AG20443 (cell line): ENCODE measurements at regions not wholly inside any gene's neighbourhood (a gene's known extent, or its start where the extent isn't known, plus 50 kb on each side); places are given as distances from the start of the nearest gene placed in this dataset.

Experiments used
- DNase-seq: peaks from one replicate; pipeline ENCODE4 v3.0.0; 2012; ENCODE audit warnings: low spot score, mixed read lengths

- DNase-seq: no peak
Observed at GRCh38 chr1:229111703-229112319, 159.1 kb upstream of the RAB4A start.

DNA sequence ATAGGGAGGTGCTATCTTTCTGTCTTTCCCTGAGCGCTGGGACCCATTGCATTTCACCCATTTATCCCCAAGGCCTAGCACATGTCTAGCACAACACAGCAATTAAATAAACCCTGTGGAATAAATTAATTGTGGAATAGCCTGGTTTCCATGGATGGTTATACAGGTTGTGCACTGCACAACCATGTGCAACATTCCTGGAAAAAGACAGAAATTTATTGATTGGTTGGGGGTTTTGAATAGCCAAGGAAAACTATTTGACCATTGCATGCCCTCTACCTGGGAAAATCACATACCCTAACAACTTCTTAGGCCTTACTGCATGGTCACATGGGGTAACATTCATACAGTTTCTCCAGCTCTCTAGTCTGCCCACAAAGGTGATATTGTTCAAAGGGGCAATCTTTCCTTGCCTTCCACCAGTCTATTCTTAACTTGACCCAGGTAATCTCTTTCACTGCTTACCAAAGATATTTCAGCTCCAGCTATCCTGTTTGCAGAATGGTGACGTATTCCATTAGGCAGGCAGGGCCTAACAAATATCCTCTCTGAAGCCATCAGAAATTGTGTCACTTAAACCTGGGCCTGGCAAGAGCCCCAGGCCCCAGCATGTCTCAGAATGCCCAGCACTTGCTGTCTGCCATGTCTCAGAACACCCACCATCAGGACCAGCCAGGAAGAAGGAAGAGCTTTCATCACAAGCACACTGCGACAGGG lies 157.9 kb upstream of the RAB4A start:
- no peak for DNase-seq

DNA sequence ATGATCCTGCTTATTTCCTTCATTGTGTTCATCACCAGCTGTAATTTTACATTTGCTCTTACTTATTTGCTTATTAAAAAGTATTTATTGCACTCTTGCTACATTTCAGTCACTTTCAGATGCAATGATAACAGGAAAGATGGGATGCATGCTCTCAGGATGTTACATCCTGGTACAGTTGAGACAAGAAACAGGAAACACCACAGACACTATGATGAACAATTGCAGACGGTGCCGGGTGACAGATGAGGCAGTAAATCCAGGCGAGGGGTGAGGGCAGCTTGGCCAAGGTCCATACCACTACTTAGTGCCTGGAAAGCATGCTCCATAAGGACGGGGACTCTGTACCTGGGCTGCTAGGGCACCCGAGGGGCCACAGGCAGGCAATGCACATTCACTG lies 156.6 kb upstream of the RAB4A start:
- DNase-seq: no peak

GRCh38 chr1:229114850-229115365 lies 156.0 kb upstream of the RAB4A start:
- DNase-seq: no peak

GRCh38 chr1:229116114-229116513 lies 154.8 kb upstream of the RAB4A start:
- DNase-seq: no peak

DNA sequence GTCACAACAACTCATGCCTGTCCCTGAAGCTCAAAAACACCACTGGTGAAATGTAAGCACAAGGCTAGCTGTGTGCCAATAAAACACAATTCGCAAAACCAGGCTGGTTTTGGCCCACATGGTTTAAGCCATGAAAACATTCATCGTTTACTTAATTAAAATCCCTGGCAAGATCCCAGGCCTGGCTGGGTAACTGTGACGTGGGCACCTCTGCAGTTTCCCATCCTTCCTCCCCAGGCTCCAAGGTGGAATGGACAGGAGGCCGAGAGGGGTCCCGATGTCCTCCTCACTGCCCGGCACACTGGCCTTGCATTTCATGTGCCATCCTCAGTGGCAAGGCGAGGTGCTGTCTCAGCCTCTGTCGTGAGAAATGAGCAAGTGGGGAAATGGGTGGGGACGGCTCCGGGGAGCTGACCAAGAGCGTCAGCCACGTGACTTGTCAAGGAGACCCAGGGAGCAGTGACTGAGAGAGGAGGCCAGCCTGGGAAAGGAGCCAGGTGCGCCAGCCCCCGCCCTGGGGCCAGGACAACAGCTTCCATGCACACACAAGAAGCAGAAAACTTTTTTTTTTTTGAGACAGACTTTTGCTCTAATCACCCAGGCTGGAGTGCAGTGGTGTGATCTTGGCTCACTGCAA lies 153.1 kb upstream of the RAB4A start:
- peak; percentile 62 for DNase-seq

- DNase-seq: no peak
Observed at GRCh38 chr1:229118477-229119061, 152.3 kb upstream of the RAB4A start.

DNA sequence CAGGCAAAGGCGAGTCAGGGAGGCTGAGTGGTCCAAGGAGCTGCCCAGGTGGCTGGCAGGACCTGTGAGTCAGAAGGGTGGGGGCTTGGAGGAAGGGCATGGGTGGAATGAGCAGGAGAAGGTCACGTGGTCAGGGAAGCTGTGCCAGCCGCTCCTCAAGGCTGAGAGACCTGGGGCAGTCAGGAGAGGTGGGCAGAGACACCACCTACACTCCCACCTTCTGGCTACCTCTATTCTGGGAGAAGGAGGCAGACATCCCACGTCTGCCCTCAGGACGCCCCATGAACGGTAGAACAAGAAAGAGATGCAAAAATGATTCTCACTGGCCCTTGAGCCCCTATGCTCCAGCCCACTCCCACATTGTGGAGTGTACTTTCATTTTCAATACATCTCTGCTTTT lies 151.8 kb upstream of the RAB4A start:
- DNase-seq: no peak

GRCh38 chr1:229119876-229120275 lies 151.0 kb upstream of the RAB4A start:
- DNase-seq: no peak

DNA sequence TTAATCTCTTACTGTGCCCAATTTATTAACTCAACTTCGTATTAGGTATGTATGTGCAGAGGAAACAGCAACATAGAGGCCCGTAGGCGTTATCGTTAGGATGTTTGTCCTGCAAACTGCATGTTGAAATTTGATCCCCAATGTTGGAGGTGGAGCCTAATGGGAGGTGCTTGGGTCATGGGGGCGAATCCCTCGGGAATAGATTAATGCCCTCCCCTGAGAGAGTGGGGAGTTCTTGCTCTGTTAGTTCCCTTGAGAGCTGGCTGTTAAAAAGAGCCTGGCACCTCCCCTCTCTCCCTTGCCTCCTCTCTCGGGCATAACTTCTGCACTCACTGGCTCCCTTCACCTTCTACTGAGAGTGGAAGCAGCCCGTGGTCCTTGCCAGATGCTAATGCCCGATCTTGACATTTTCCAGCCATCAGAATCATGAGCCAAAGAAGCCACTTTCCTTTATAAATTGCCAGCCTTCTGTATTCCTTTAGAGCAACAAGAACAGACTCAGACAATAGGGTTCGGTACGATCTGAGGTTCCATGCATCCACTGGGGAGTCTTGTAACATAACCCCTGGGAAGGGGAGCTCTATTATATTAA lies 149.0 kb upstream of the RAB4A start:
- no peak for DNase-seq

- DNase-seq: no peak
Observed at GRCh38 chr1:229122606-229123005, 148.3 kb upstream of the RAB4A start.

- no peak for DNase-seq
Observed at GRCh38 chr1:229124116-229124515, 146.8 kb upstream of the RAB4A start.

- no peak for DNase-seq
Observed at GRCh38 chr1:229124520-229125124, 146.3 kb upstream of the RAB4A start.

- DNase-seq: no peak
Observed at GRCh38 chr1:229127301-229127700, 143.6 kb upstream of the RAB4A start.

GRCh38 chr1:229128066-229128608 lies 142.8 kb upstream of the RAB4A start:
- no peak for DNase-seq

- DNase-seq: no peak
Observed at GRCh38 chr1:229129301-229130027, 141.4 kb upstream of the RAB4A start.

DNA sequence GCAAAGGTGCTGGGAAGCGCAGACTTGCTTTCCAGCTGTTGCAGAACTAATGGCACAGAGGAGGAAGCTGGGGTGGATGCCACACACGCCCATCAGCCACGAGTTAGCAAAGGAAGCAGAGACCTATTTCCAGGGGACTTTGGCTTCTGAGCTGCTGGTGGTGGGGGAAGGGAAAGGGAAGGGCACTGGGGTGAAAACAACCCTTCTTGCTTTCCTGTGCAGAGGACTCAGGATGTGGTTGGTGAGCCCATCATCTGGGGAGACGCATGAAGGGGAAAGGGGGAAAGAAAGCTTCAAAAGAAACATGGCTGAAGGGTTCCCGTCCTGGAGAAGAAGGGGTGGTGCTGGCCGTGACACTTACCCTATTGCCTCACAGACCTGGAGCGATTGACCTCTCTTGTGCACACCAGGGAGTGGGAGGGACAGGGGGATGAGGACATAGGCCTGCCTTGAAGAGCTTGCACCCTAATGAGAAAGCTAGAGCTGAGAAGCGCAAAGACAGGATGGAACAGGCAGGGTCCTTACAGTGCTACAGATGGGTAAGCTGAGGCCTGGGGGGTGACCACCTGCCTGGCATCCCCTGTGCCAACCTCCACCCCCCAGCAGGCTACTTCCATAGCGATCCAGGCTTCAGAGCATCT lies 140.8 kb upstream of the RAB4A start:
- no peak for DNase-seq

GRCh38 chr1:229131243-229132105 lies 139.4 kb upstream of the RAB4A start:
- no peak for DNase-seq

DNA sequence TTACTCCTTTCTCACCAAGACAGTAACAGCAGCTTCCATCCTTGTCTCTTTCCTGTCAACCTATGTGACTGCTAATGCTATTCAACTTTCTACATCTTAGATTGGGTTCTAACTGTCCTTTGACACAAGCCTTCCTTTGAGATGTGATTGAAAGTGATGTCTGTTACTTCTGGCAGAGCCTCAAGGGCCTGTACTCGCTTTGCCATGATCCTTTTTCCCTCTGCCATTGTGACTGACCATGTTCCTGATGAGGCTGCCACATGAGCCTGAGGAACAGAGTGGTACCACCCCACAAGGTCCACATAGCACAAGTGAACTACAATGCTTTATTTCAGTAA lies 138.8 kb upstream of the RAB4A start:
- no peak for DNase-seq

GRCh38 chr1:229132706-229133105 lies 138.2 kb upstream of the RAB4A start:
- DNase-seq: no peak
